Lower lobe of right lung (tissue), 2 donors: ENCODE measurements at regions not wholly inside any gene's neighbourhood (a gene's known extent, or its start where the extent isn't known, plus 50 kb on each side); places are given as distances from the start of the nearest gene placed in this dataset.

Source experiments
- ATAC-seq, 2 donors: fragments of 200-7000 bp; cut with Tn5 transposase; one replicate each; pipeline ENCODE4 v1.9.1; 2020 to 2022; ENCODE audit warnings: mild to moderate bottlenecking in 2 of 2, moderate library complexity in 2 of 2
- DNase-seq: peaks from one replicate; pipeline ENCODE4 v3.0.0-alpha.2; 2020
- H3K27ac ChIP-seq: fragments of 200-600 bp; one replicate; pipeline ENCODE4 v1.8.0; 2022
- H3K27me3 ChIP-seq: fragments of 200-600 bp; one replicate; pipeline ENCODE4 v1.8.0; 2022; ENCODE audit warnings: low read depth
- H3K36me3 ChIP-seq: fragments of 200-600 bp; one replicate; pipeline ENCODE4 v1.8.0; 2022; ENCODE audit warnings: mild to moderate bottlenecking
- H3K4me1 ChIP-seq: fragments of 200-600 bp; one replicate; pipeline ENCODE4 v1.8.0; 2022
- H3K4me3 ChIP-seq: fragments of 200-600 bp; one replicate; pipeline ENCODE4 v1.8.0; 2022; ENCODE audit warnings: mild to moderate bottlenecking
- H3K9me3 ChIP-seq: fragments of 200-600 bp; one replicate; pipeline ENCODE4 v1.8.0; 2022
- CTCF ChIP-seq: fragments of 200-600 bp; IDR thresholded peaks from one replicate; pipeline ENCODE4 v1.8.0; 2022; ENCODE audit warnings: antibody characterized with exemption, mild to moderate bottlenecking
- intact Hi-C: fragments of 100-400 bp; cut with DNase I; formaldehyde crosslinking; loops from one replicate; pipeline ENCODE4 v1.11.0; 2022
- donor health status: DM: no; HTN: yes; CAD: no; lungs with severe emphysema.

GRCh38 chr6:164018133-164018532 lies 603.6 kb downstream of the QKI start:
- Histone ChIP-seq H3K4me3 (no peak overlapping the region), H3K9me3 (no peaks in the 10 kb centered on the region), H3K36me3 (no peaks in the 10 kb centered on the region), H3K4me1 (no peaks in the 10 kb centered on the region), H3K27me3 (no peaks in the 10 kb centered on the region), H3K27ac (no peak overlapping the region)
- no peak for TF ChIP-seq CTCF
- intact Hi-C loops, result no loop called here
- DNase-seq (no peak), ATAC-seq (no peak)

GRCh38 chr6:164016056-164016455 lies 601.5 kb downstream of the QKI start:
- no peak for TF ChIP-seq CTCF
- Histone ChIP-seq H3K9me3 (no peaks in the 10 kb centered on the region), H3K27ac (no peak overlapping the region), H3K36me3 (no peaks in the 10 kb centered on the region), H3K4me1 (no peaks in the 10 kb centered on the region), H3K27me3 (no peaks in the 10 kb centered on the region), H3K4me3 (no peak overlapping the region)
- intact Hi-C loops, result no loop called here
- ATAC-seq (no peak), DNase-seq (no peak)

GRCh38 chr6:164015088-164015484 lies 600.6 kb downstream of the QKI start:
- DNase-seq, result no peak
- no peak overlapping the region for H3K4me3 ChIP-seq
- no peak for ATAC-seq
- H3K4me1 ChIP-seq, result no peaks in the 10 kb centered on the region
- TF ChIP-seq CTCF, result no peak
- H3K36me3 ChIP-seq, result no peaks in the 10 kb centered on the region
- no peaks in the 10 kb centered on the region for H3K9me3 ChIP-seq
- H3K27ac ChIP-seq, result no peak overlapping the region
- intact Hi-C loops, result no loop called here
- no peaks in the 10 kb centered on the region for H3K27me3 ChIP-seq

DNA sequence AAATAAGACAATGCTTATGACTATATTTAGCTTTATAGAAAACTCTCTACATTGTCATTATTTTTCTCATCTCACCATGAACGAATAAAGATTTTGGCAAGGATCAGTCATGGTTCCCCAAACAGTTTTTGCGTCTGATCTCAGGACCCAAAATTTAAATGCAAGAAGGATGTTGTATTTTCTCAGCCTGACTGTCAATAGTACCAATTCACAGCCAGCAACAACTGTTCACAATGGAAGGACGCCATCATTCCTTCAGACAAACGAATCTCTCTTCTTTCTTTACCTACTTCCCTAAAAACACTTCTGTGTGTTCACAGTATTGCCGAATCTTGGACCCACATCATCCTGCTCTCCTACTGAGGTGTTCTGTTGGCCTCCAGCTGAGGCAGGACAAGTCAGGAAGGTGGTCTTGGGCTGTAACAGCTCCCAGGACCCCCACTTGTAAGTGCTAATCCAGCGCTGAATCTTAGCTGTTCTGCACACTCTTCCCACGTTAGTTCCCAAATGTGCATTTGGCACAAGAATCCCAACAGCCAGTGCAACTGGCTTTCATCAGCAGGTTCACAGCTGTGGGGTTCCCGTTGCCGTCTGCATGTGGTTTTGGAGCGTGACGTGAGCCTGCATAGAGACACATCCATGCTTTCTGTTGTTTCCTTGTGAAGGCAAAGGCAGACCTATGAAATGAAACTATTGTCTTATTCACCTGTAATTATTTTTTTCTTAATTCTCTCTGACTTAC lies 600.0 kb downstream of the QKI start:
- Histone ChIP-seq H3K36me3 (no peaks in the 10 kb centered on the region), H3K27ac (no peak overlapping the region), H3K4me3 (no peak overlapping the region), H3K27me3 (no peaks in the 10 kb centered on the region), H3K4me1 (no peaks in the 10 kb centered on the region), H3K9me3 (no peaks in the 10 kb centered on the region)
- no peak for TF ChIP-seq CTCF
- intact Hi-C loops, result no loop called here
- DNase-seq (no peak), ATAC-seq (no peak)

- H3K27me3 ChIP-seq, result no peaks in the 10 kb centered on the region
- intact Hi-C loops, result no loop called here
- H3K4me3 ChIP-seq, result no peak overlapping the region
- ATAC-seq (no peak), DNase-seq (no peak)
- H3K36me3 ChIP-seq, result no peaks in the 10 kb centered on the region
- no peaks in the 10 kb centered on the region for H3K9me3 ChIP-seq
- no peak for TF ChIP-seq CTCF
- no peak overlapping the region for H3K27ac ChIP-seq
- H3K4me1 ChIP-seq, result no peaks in the 10 kb centered on the region
These were observed 599.1 kb downstream of the QKI start for GRCh38 chr6:164013480-164014208.
